ENCODE measurements at regions not wholly inside any gene's neighbourhood (a gene's known extent, or its start where the extent isn't known, plus 50 kb on each side); places are given as distances from the start of the nearest gene placed in this dataset.

DNA sequence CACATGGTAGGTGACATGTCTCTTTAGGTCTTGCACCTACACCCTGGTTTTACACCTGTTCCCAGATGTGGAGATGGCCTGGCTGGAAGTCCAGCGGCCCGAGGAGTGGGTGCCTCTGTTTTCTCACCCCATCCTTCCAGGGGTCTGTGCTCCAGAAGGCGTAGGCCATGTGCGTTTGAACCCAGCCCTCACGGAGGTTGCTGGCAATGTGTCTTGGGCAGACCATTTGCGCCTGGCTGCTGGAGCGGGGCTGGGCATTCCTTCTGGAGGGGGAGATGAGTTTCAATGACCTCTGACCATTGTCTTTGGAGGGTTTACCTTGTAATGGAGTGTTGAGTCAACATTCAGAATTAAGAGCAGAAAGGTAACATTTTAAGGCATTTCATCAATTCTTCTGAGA, 54.8 kb upstream of the ZNF536 start:
- Histone ChIP-seq H3K36me3 (ENCODE audit: control insufficient read depth, insufficient read depth, low read length, severe bottlenecking) (no peaks in the 10 kb centered on the region), H3K9me3 (ENCODE audit: control insufficient read depth, low read length) (peaks cover 2% of the 10 kb centered on the region), H3K9ac (ENCODE audit: low read length) (no peak overlapping the region), H3K4me3 (ENCODE audit: low read length) (no peak overlapping the region), H3K4me1 (ENCODE audit: control insufficient read depth, insufficient read depth, low read length) (no peaks in the 10 kb centered on the region), H3K27me3 (replicated peaks; ENCODE audit: control insufficient read depth, insufficient read depth, low read length) (no peaks in the 10 kb centered on the region)
- DNase-seq (ENCODE audit: low read depth) = no peak

DNA sequence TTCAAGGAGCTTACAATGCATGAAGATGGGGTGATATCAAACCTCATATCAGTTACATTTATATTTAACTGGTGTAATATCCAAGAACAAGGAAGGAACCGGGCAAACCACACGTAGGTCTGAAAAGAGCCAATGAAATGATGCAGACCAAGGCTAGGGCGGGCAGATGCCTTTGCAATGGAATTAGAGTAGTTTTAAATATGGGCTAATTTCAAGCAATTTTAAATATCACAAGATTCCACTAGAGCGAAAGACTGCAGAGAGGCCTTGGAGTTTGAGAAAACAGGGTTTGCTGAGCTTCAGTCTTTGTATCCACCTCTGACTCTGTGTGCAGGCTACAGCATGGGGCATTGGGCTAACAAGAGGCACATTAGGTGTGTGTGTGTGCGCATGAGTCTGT, 53.9 kb upstream of the ZNF536 start:
- DNase-seq (ENCODE audit: low read depth) = no peak
- Histone ChIP-seq H3K4me3 (ENCODE audit: low read length) (no peak overlapping the region), H3K9me3 (ENCODE audit: control insufficient read depth, low read length) (peaks cover 2% of the 10 kb centered on the region), H3K36me3 (ENCODE audit: control insufficient read depth, insufficient read depth, low read length, severe bottlenecking) (no peaks in the 10 kb centered on the region), H3K27me3 (replicated peaks; ENCODE audit: control insufficient read depth, insufficient read depth, low read length) (peaks cover 2% of the 10 kb centered on the region), H3K9ac (ENCODE audit: low read length) (no peak overlapping the region), H3K4me1 (ENCODE audit: control insufficient read depth, insufficient read depth, low read length) (no peaks in the 10 kb centered on the region)

DNA sequence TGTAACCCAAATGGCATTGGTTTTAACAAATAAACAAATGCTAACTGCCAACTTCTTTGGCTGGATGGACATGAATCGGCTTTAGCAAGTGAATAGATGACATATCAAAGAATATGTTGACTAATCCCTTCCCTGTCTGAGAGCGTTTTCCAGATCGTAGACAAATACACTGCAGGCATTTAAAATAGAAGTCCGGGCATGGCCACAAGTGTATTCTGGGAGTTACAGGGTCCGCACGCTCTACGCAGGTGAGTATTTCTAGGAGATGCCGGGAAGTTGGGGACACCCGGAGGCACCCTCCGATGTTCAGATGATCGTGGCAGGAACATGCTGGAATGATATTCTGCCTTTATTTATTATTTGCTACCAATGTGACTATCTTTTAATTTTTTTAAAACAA, 53.2 kb upstream of the ZNF536 start:
- Histone ChIP-seq H3K9me3 (ENCODE audit: control insufficient read depth, low read length) (peaks cover 2% of the 10 kb centered on the region), H3K4me3 (ENCODE audit: low read length) (no peak overlapping the region), H3K27me3 (replicated peaks; ENCODE audit: control insufficient read depth, insufficient read depth, low read length) (peaks cover 2% of the 10 kb centered on the region), H3K36me3 (ENCODE audit: control insufficient read depth, insufficient read depth, low read length, severe bottlenecking) (no peaks in the 10 kb centered on the region), H3K4me1 (ENCODE audit: control insufficient read depth, insufficient read depth, low read length) (no peaks in the 10 kb centered on the region), H3K9ac (ENCODE audit: low read length) (no peak overlapping the region)
- no peak for DNase-seq (ENCODE audit: low read depth)

DNA sequence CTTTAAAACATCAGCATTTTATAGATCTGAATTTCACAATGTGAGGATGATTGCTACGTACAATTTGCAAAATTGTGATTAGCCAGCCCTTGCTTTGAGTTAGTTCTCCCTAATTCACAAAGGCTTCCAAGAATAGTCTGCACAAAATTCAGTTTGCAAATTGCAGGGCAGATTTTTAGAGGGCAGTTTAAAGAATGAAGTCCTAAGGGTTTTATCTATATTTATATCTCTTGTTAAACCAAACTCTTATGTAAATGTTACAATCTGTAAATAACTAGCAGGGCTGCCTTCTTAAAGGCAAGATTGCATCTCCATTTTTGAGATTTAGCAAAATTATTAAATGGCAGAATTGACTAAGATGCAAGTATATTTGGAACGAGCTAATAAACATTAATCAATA, 52.8 kb upstream of the ZNF536 start:
- Histone ChIP-seq H3K36me3 (ENCODE audit: control insufficient read depth, insufficient read depth, low read length, severe bottlenecking) (no peaks in the 10 kb centered on the region), H3K27me3 (replicated peaks; ENCODE audit: control insufficient read depth, insufficient read depth, low read length) (peaks cover 2% of the 10 kb centered on the region), H3K9ac (ENCODE audit: low read length) (no peak overlapping the region), H3K4me1 (ENCODE audit: control insufficient read depth, insufficient read depth, low read length) (no peaks in the 10 kb centered on the region), H3K4me3 (ENCODE audit: low read length) (no peak overlapping the region), H3K9me3 (ENCODE audit: control insufficient read depth, low read length) (peaks cover 2% of the 10 kb centered on the region)
- no peak for DNase-seq (ENCODE audit: low read depth)

DNA sequence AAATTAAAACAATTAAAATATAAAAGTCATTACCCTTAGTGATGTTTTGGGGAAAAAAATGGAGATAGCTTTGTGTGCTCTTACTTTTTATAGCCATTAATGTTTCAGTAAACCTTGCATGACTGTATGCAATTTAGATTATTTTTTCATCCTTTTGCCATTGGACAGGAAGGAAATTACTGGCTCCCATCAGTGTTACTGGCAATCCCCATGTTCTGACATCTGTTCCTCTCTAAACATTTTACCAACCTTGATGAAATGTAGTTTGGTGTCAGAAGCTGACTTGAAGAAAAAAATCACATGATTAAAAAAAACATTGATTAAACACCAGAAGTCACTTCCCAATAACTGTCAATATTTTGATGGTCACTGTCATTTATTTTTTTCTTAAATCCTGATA, 52.3 kb upstream of the ZNF536 start:
- no peak overlapping the region for H3K9ac ChIP-seq (ENCODE audit: low read length)
- no peaks in the 10 kb centered on the region for H3K36me3 ChIP-seq (ENCODE audit: control insufficient read depth, insufficient read depth, low read length, severe bottlenecking)
- H3K4me3 ChIP-seq (ENCODE audit: low read length) = no peak overlapping the region
- H3K4me1 ChIP-seq (ENCODE audit: control insufficient read depth, insufficient read depth, low read length) = no peaks in the 10 kb centered on the region
- H3K9me3 ChIP-seq (ENCODE audit: control insufficient read depth, low read length) = peaks cover 2% of the 10 kb centered on the region
- no peak for DNase-seq (ENCODE audit: low read depth)
- peaks cover 5% of the 10 kb centered on the region for H3K27me3 ChIP-seq (replicated peaks; ENCODE audit: control insufficient read depth, insufficient read depth, low read length)

DNA sequence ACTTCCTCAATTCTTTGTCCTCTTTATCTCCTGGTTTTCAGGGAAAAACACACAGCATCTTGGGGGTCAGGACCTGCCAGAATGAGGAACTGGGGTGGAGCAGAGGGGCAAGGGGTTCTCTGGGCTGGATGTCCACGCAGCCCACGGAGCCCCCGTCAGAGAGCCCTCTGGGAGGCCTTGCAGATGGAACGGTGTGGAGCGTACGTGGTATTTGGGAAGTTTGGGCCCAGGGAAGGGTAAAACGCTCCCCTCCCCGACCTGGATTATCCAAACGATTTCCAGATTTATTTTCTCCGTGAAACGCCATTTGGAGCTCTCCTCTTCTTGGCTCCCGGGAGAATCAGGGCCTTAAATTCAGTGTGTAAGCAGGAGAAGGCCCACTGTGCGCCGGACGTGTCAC, 51.7 kb upstream of the ZNF536 start:
- no peak overlapping the region for H3K4me3 ChIP-seq (ENCODE audit: low read length)
- peaks cover 2% of the 10 kb centered on the region for H3K9me3 ChIP-seq (ENCODE audit: control insufficient read depth, low read length)
- H3K27me3 ChIP-seq (replicated peaks; ENCODE audit: control insufficient read depth, insufficient read depth, low read length) = peaks cover 6% of the 10 kb centered on the region
- no peak overlapping the region for H3K9ac ChIP-seq (ENCODE audit: low read length)
- no peak for DNase-seq (ENCODE audit: low read depth)
- no peaks in the 10 kb centered on the region for H3K36me3 ChIP-seq (ENCODE audit: control insufficient read depth, insufficient read depth, low read length, severe bottlenecking)
- no peaks in the 10 kb centered on the region for H3K4me1 ChIP-seq (ENCODE audit: control insufficient read depth, insufficient read depth, low read length)

DNA sequence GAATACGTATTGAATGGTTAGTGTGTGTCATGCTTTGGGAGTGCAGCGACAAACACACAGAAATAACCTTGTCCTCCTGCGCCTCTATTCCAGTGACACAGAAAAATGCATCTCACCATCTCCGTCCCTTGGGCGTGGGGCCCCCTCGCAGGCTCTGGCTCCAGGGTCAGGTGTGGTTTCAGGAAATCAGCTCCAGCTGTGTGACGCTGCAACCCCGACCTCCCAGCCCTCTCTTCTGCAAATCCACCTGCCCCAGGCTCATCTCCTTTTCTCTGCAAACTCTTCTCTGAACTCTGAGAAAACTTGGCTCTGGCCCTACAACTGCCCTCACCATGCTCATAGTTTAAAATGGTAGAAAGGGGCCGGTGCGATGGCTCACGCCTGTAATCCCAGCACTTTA, 51.3 kb upstream of the ZNF536 start:
- Histone ChIP-seq H3K4me3 (ENCODE audit: low read length) (no peak overlapping the region), H3K9me3 (ENCODE audit: control insufficient read depth, low read length) (peaks cover 2% of the 10 kb centered on the region), H3K36me3 (ENCODE audit: control insufficient read depth, insufficient read depth, low read length, severe bottlenecking) (no peaks in the 10 kb centered on the region), H3K4me1 (ENCODE audit: control insufficient read depth, insufficient read depth, low read length) (no peaks in the 10 kb centered on the region), H3K27me3 (replicated peaks; ENCODE audit: control insufficient read depth, insufficient read depth, low read length) (peaks cover 10% of the 10 kb centered on the region), H3K9ac (ENCODE audit: low read length) (no peak overlapping the region)
- DNase-seq (ENCODE audit: low read depth) = no peak

All from adipocyte (in vitro differentiated cells).